HEK293T (cell line): ENCODE measurements at regions not wholly inside any gene's neighbourhood (a gene's known extent, or its start where the extent isn't known, plus 50 kb on each side); places are given as distances from the start of the nearest gene placed in this dataset.

Experiments
- ARNT ChIP-seq: fragments of 450-650 bp; IDR thresholded peaks from 2 replicates; pipeline ENCODE4 v1.6.1; 2017; ENCODE audit warnings: mild to moderate bottlenecking
- BHLHE40 ChIP-seq: fragments of 450-650 bp; IDR thresholded peaks from 2 replicates; pipeline ENCODE4 v1.6.1; 2016; ENCODE audit warnings: mild to moderate bottlenecking, moderate library complexity, borderline replicate concordance
- ELF4 ChIP-seq: fragments of 450-650 bp; IDR thresholded peaks from 2 replicates; pipeline ENCODE4 v1.6.1; 2017; ENCODE audit warnings: antibody characterized with exemption
- FOXA1 ChIP-seq: fragments of 450-650 bp; IDR thresholded peaks from 2 replicates; pipeline ENCODE4 v1.6.1; 2016; ENCODE audit warnings: mild to moderate bottlenecking
- HDGF ChIP-seq: fragments of 450-650 bp; IDR thresholded peaks from 2 replicates; pipeline ENCODE4 v1.6.1; 2017; ENCODE audit warnings: antibody characterized with exemption, borderline replicate concordance
- L3MBTL2 ChIP-seq: fragments of 450-650 bp; conservative IDR thresholded peaks from 2 replicates; pipeline ENCODE4 v1.6.1; 2016; ENCODE audit warnings: mild to moderate bottlenecking
- LEF1 ChIP-seq: fragments of 450-650 bp; IDR thresholded peaks from 2 replicates; pipeline ENCODE4 v1.6.1; 2017; ENCODE audit warnings: mild to moderate bottlenecking, borderline replicate concordance
- NFRKB ChIP-seq: fragments of 450-650 bp; IDR thresholded peaks from 2 replicates; pipeline ENCODE4 v1.6.1; 2016; ENCODE audit warnings: mild to moderate bottlenecking, moderate library complexity
- SP1 ChIP-seq: fragments of 450-650 bp; IDR thresholded peaks from 2 replicates; pipeline ENCODE4 v1.6.1; 2017
- SUZ12 ChIP-seq: fragments of 450-650 bp; IDR thresholded peaks from 2 replicates; pipeline ENCODE4 v1.6.1; 2016; ENCODE audit warnings: mild to moderate bottlenecking
- TARDBP ChIP-seq: fragments of 450-650 bp; IDR thresholded peaks from 2 replicates; pipeline ENCODE4 v1.6.1; 2016
- ZNF384 ChIP-seq: fragments of 450-650 bp; IDR thresholded peaks from 2 replicates; pipeline ENCODE4 v1.6.1; 2016

DNA sequence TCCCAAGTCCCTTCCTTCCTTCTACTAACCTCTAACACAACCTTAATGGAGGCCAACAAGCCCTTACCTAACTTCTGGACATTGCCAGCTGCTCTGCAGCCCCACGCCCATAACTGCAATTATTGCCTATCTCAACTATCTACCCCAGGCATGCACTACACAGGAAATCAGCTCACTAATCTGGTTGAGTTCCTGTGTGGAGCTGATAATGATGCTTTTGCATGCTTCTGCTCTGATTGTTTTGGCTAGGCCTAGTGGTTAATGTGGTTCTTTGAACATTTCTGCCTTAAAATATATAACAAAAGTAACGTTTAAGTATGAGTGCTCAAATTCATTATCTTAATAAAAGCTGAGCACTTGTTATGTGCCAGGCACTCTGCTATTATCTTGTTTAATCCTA lies 463.9 kb downstream of the MFSD1 start:
- TF ChIP-seq HDGF: no peak
- no peak for TF ChIP-seq BHLHE40
- TF ChIP-seq NFRKB: no peak
- no peak for TF ChIP-seq FOXA1
- no peak for TF ChIP-seq L3MBTL2
- TF ChIP-seq ELF4: no peak
- TF ChIP-seq ARNT: no peak
- no peak for TF ChIP-seq TARDBP
- TF ChIP-seq ZNF384: no peak
- no peak for TF ChIP-seq SUZ12
- TF ChIP-seq SP1: no peak
- no peak for TF ChIP-seq LEF1
